Esophagus muscularis mucosa (tissue), 4 donors: ENCODE measurements at regions not wholly inside any gene's neighbourhood (a gene's known extent, or its start where the extent isn't known, plus 50 kb on each side); places are given as distances from the start of the nearest gene placed in this dataset.

Source experiments
- DNase-seq: peaks from one replicate; pipeline ENCODE4 v3.0.0-alpha.2; 2017; ENCODE audit errors: extremely low spot score
- H3K27ac ChIP-seq, 4 donors: fragments of 200-600 bp; sonication (generic); replicated peaks in 1 of 4; 1 replicate in 3 of 4; 2 replicates in 1 of 4; pipeline ENCODE4 v1.5.1; 2016 to 2019; ENCODE audit warnings: mild to moderate bottlenecking in 1 of 4
- H3K27me3 ChIP-seq, 4 donors: fragments of 200-600 bp; sonication (generic); one replicate each; pipeline versions ENCODE4 v1.5.1 to v1.6.0; 2016 to 2019
- H3K36me3 ChIP-seq, 4 donors: fragments of 200-600 bp; sonication (generic); one replicate each; pipeline ENCODE4 v1.5.1; 2016 to 2019
- H3K4me1 ChIP-seq, 4 donors: fragments of 200-600 bp; sonication (generic); one replicate each; pipeline ENCODE4 v1.5.1; 2016 to 2019
- H3K4me3 ChIP-seq, 4 donors: fragments of 200-600 bp; sonication (generic); 1 replicate in 2 of 4; 2 replicates in 2 of 4; pipeline ENCODE4 v1.5.1; 2016 to 2019; ENCODE audit warnings: mild to moderate bottlenecking in 4 of 4, moderate library complexity in 1 of 4
- H3K9me3 ChIP-seq, 4 donors: fragments of 200-600 bp; sonication (generic); 1 replicate in 3 of 4; 2 replicates in 1 of 4; pipeline ENCODE4 v1.5.1; 2016 to 2019
- CTCF ChIP-seq, 3 experiments: fragments of 200-600 bp in 2 of 3; fragments of 450-650 bp in 1 of 3; sonication (generic) in 2 of 3; IDR thresholded peaks; one replicate each; pipeline ENCODE4 v1.5.1; 2017 to 2019; ENCODE audit warnings: antibody characterized with exemption in 3 of 3, mild to moderate bottlenecking in 2 of 3, moderate library complexity in 1 of 3
- EP300 ChIP-seq: sonication (generic); formaldehyde crosslinking; IDR thresholded peaks from one replicate; pipeline ENCODE4 v1.6.1; 2017; ENCODE audit warnings: antibody characterized with exemption
- POLR2A ChIP-seq: fragments of 450-650 bp; IDR thresholded peaks from one replicate; pipeline ENCODE4 v1.6.1; 2017; ENCODE audit warnings: antibody characterized with exemption, moderate library complexity, mild to moderate bottlenecking, low read depth
- POLR2AphosphoS5 ChIP-seq, 2 donors: sonication (generic); formaldehyde crosslinking; IDR thresholded peaks; one replicate each; pipeline ENCODE4 v1.6.1; 2017; ENCODE audit warnings: antibody characterized with exemption in 2 of 2
- WGBS: methylation state at CpG from one replicate; pipeline ENCODE4 v1.1.5; 2018; 5-methylcytosine and 5-hydroxymethylcytosine counted together
- intact Hi-C: fragments of 100-400 bp; cut with DNase I; formaldehyde crosslinking; loops from one replicate; pipeline ENCODE4 v1.15.1; 2023

DNA sequence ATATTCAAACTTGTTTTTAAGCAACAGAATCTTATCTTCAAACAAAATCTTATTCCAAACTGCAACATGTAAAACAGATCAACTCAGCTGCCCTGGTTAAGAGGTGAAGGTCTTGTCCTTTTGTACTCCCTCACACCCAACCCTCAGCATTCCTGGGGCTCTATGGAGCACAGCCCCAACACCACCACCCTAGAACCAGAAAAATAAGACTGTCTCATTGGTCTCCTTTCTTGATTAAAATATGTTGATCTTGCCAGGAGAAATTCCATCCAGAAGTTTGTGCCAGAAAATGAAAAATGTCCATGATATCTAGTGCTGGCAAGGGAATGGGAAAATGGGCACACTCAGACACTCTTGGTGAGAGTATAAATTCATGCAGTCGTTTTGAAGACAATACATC lies 62.1 kb upstream of the TMEM17 start:
- WGBS = 28% methylated on average over 1 of the region's 1 CpG
- Histone ChIP-seq H3K27me3 (no peaks in the 10 kb centered on the region), H3K4me1 (peaks cover 5 to 33% (median 30%) of the 10 kb centered on the region in 4 donors), H3K9me3 (no peaks in the 10 kb centered on the region), H3K36me3 (no peaks in the 10 kb centered on the region), H3K27ac (no peak overlapping the region), H3K4me3 (no peak overlapping the region)
- no peak for TF ChIP-seq CTCF (IDR thresholded peaks at IDR 0.05)
- TF ChIP-seq POLR2AphosphoS5 (IDR thresholded peaks at IDR 0.05) = no peak
- no peak for TF ChIP-seq EP300
- no peak for TF ChIP-seq POLR2A
- intact Hi-C loops = no loop called here
- no peak for DNase-seq

- intact Hi-C loops = no loop called here
- H3K27ac ChIP-seq = no peak overlapping the region
- no peak for DNase-seq
- H3K4me1 ChIP-seq = peaks cover 5 to 33% (median 30%) of the 10 kb centered on the region in 4 donors
- no peaks in the 10 kb centered on the region for H3K9me3 ChIP-seq
- WGBS = 84% methylated on average over 2 of the region's 2 CpGs
- no peaks in the 10 kb centered on the region for H3K27me3 ChIP-seq
- no peak for TF ChIP-seq CTCF (IDR thresholded peaks at IDR 0.05)
- TF ChIP-seq POLR2AphosphoS5 (IDR thresholded peaks at IDR 0.05) = no peak
- no peak for TF ChIP-seq EP300
- TF ChIP-seq POLR2A = no peak
- H3K36me3 ChIP-seq = no peaks in the 10 kb centered on the region
- no peak overlapping the region for H3K4me3 ChIP-seq
Observed at GRCh38 chr2:62567669-62568068, 61.7 kb upstream of the TMEM17 start.

DNA sequence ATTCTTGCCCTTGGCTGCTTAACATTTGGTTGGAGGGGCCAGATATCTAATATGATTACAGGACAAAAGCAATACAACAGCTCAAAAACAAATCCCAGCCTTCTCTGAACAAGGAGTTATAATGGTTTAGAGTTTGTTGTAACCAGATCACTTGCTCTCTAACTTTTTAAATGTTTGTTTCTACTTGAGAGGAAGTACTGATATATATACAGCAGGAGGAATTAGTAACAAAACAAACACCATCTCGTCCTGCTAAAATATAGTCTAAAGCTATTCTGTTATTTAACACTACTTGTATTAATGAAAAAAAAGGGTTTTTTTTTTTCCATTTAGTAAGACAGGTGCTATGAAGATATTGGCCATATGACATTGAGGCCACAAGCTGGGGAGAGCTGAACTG lies 60.9 kb upstream of the TMEM17 start:
- 70% methylated on average over 1 of the region's 1 CpG for WGBS
- H3K9me3 ChIP-seq = no peaks in the 10 kb centered on the region
- no peak overlapping the region for H3K4me3 ChIP-seq
- no peak for DNase-seq
- peaks cover 5 to 33% (median 30%) of the 10 kb centered on the region in 4 donors for H3K4me1 ChIP-seq
- no peaks in the 10 kb centered on the region for H3K27me3 ChIP-seq
- TF ChIP-seq POLR2AphosphoS5 (IDR thresholded peaks at IDR 0.05) (no peak), CTCF (IDR thresholded peaks at IDR 0.05) (no peak), POLR2A (no peak)
- H3K27ac ChIP-seq = no peak overlapping the region
- H3K36me3 ChIP-seq = no peaks in the 10 kb centered on the region
- intact Hi-C loops = no loop called here

GRCh38 chr2:62565309-62565908 lies 59.4 kb upstream of the TMEM17 start:
- intact Hi-C loops = no loop called here
- no peak for TF ChIP-seq POLR2A
- no peak for TF ChIP-seq CTCF (IDR thresholded peaks at IDR 0.05)
- TF ChIP-seq POLR2AphosphoS5 (IDR thresholded peaks at IDR 0.05) = no peak
- no peak for TF ChIP-seq EP300
- Histone ChIP-seq H3K27me3 (no peaks in the 10 kb centered on the region), H3K36me3 (no peaks in the 10 kb centered on the region), H3K9me3 (no peaks in the 10 kb centered on the region), H3K4me1 (peaks cover 0 to 21% (median 17%) of the 10 kb centered on the region in 4 donors), H3K27ac (no peak overlapping the region), H3K4me3 (no peak overlapping the region)
- 88% methylated on average over 3 of the region's 3 CpGs for WGBS
- DNase-seq = no peak
